Endothelial cell of umbilical vein (primary cell): ENCODE measurements at regions not wholly inside any gene's neighbourhood (a gene's known extent, or its start where the extent isn't known, plus 50 kb on each side); places are given as distances from the start of the nearest gene placed in this dataset.

Source experiments
- BruUV-seq: library from RNA; stranded (reverse); fragments of 400-500 nt; replicated peaks from 2 replicates; lab custom pipeline; 2021; lab: Mats Ljungman, UMichigan
- CTCF ChIA-PET: fragments of 300-600, 350-600 bp; sonication (Branson Sonifier 250); formaldehyde crosslinking; loops from one replicate; lab custom pipeline; 2021; ENCODE audit warnings: antibody characterized with exemption, inconsistent platforms; lab: Charles Lee
- POLR2A ChIA-PET: fragments of 300-600, 350-600 bp; sonication (Branson Sonifier 250); formaldehyde crosslinking; loops from one replicate; lab custom pipeline; 2021; ENCODE audit warnings: antibody characterized with exemption, inconsistent platforms; lab: Charles Lee
- DNase-seq: peaks from one replicate; pipeline ENCODE4 v3.0.0-alpha.2; 2011; ENCODE audit warnings: low read depth, low spot score
- FAIRE-seq: peaks from 2 replicates; lab custom pipeline; 2011; peaks lifted over from hg19 to GRCh38; lab: Jason Lieb, UNC
- H2AFZ ChIP-seq: 2 replicates; pipeline ENCODE4 v1.6.0; 2012; ENCODE audit warnings: low read depth, low read length, control low read depth, inconsistent platforms
- H3K27ac ChIP-seq: 2 replicates; pipeline ENCODE4 v1.5.1; 2011; ENCODE audit warnings: low read depth, mild to moderate bottlenecking, control low read depth, low read length, moderate library complexity; ENCODE audit not compliant: insufficient read depth
- H3K27me3 ChIP-seq, 2 experiments: 2 replicates each; pipeline versions ENCODE4 v1.6.0 to v1.6.1; 2011; ENCODE audit warnings: low read length in 2 of 2, mixed read lengths in 1 of 2; ENCODE audit not compliant: control insufficient read depth in 2 of 2, insufficient read depth in 2 of 2
- H3K36me3 ChIP-seq, 2 experiments: 2 replicates in 1 of 2; 3 replicates in 1 of 2; pipeline ENCODE4 v1.5.1; 2011; ENCODE audit warnings: low read length in 2 of 2, mild to moderate bottlenecking in 1 of 2, moderate library complexity in 1 of 2; ENCODE audit not compliant: control insufficient read depth in 2 of 2, insufficient read depth in 2 of 2; ENCODE audit errors: extremely low read depth in 1 of 2
- H3K4me1 ChIP-seq: 3 replicates; pipeline ENCODE4 v1.5.1; 2011; ENCODE audit warnings: mild to moderate bottlenecking, low read length; ENCODE audit not compliant: control insufficient read depth, insufficient read depth; ENCODE audit errors: extremely low read depth
- H3K4me2 ChIP-seq: 2 replicates; pipeline ENCODE4 v1.6.1; 2011; ENCODE audit warnings: low read length, control low read depth, mixed read lengths; ENCODE audit not compliant: insufficient read depth
- H3K4me3 ChIP-seq, 3 experiments: fragments of 200-600 bp in 1 of 3; sonication (generic), shearing (Covaris generic) in 1 of 3; replicated peaks in 1 of 3; 2 replicates each; pipeline ENCODE4 v1.5.1; 2011 to 2016; ENCODE audit warnings: control low read depth in 3 of 3, low read length in 3 of 3, mild to moderate bottlenecking in 2 of 3, inconsistent platforms in 1 of 3, low read depth in 1 of 3, moderate library complexity in 1 of 3; ENCODE audit not compliant: insufficient read depth in 1 of 3
- H3K79me2 ChIP-seq: 2 replicates; pipeline ENCODE4 v1.6.0; 2012; ENCODE audit warnings: low read length, inconsistent platforms; ENCODE audit not compliant: control insufficient read depth, insufficient read depth
- H3K9ac ChIP-seq: replicated peaks from 2 replicates; pipeline ENCODE3; 2011; ENCODE audit warnings: low read length, control low read depth; ENCODE audit not compliant: insufficient read depth; ENCODE audit errors: extremely low read depth
- H3K9me1 ChIP-seq: replicated peaks from 3 replicates; pipeline ENCODE4 v1.6.0; 2011; ENCODE audit warnings: mild to moderate bottlenecking, low read length; ENCODE audit not compliant: control insufficient read depth, insufficient read depth; ENCODE audit errors: extremely low read depth
- H3K9me3 ChIP-seq: replicated peaks from 2 replicates; pipeline ENCODE4 v1.5.1; 2012; ENCODE audit warnings: low read length, inconsistent platforms; ENCODE audit not compliant: control insufficient read depth, insufficient read depth
- H4K20me1 ChIP-seq: replicated peaks from 2 replicates; pipeline ENCODE3; 2011; ENCODE audit warnings: mild to moderate bottlenecking, low read length; ENCODE audit not compliant: control insufficient read depth, insufficient read depth; ENCODE audit errors: extremely low read depth
- EZH2 ChIP-seq: IDR thresholded peaks from 2 replicates; pipeline ENCODE4 v1.6.1; 2012; ENCODE audit warnings: borderline replicate concordance, low read depth, mild to moderate bottlenecking, moderate library complexity, low read length, inconsistent platforms; ENCODE audit not compliant: severe bottlenecking
- FOS ChIP-seq: IDR thresholded peaks from 2 replicates; pipeline ENCODE4 v1.6.1; 2011; ENCODE audit warnings: mild to moderate bottlenecking, low read length, moderate library complexity, borderline replicate concordance; ENCODE audit not compliant: insufficient read depth
- GATA2 ChIP-seq: IDR thresholded peaks from 2 replicates; pipeline ENCODE4 v1.7.0; 2011; ENCODE audit warnings: low read depth, mild to moderate bottlenecking, moderate library complexity, mixed read lengths, low read length; ENCODE audit not compliant: insufficient read length, insufficient read depth
- JUN ChIP-seq: IDR thresholded peaks from 2 replicates; pipeline ENCODE4 v1.6.1; 2011; ENCODE audit warnings: borderline replicate concordance, low read depth; ENCODE audit not compliant: insufficient read length, insufficient read depth
- MAX ChIP-seq: IDR thresholded peaks from 2 replicates; pipeline ENCODE4 v1.6.1; 2011; ENCODE audit not compliant: insufficient read depth, insufficient read length
- MYC ChIP-seq: IDR thresholded peaks from one replicate; pipeline ENCODE4 v1.6.1; 2011; ENCODE audit warnings: mild to moderate bottlenecking, low read depth, low read length
- POLR2AphosphoS5 ChIP-seq: IDR thresholded peaks from 2 replicates; pipeline ENCODE4 v1.6.1; 2012; ENCODE audit warnings: low read depth, mild to moderate bottlenecking, control low read depth, low read length, moderate library complexity; ENCODE audit not compliant: insufficient read depth
- dilution Hi-C: fragments of 300-500 bp; cut with MboI; formaldehyde crosslinking; loops from one replicate; pipeline ENCODE4 v1.15.0; 2019; ENCODE audit warnings: low sequenced_read_pairs; ENCODE audit not compliant: extremely low pct_ligation_motif_present
- intact Hi-C: fragments of 100-400 bp; cut with micrococcal nuclease; formaldehyde crosslinking; loops from one replicate; pipeline ENCODE4 v1.10.0; 2022

DNA sequence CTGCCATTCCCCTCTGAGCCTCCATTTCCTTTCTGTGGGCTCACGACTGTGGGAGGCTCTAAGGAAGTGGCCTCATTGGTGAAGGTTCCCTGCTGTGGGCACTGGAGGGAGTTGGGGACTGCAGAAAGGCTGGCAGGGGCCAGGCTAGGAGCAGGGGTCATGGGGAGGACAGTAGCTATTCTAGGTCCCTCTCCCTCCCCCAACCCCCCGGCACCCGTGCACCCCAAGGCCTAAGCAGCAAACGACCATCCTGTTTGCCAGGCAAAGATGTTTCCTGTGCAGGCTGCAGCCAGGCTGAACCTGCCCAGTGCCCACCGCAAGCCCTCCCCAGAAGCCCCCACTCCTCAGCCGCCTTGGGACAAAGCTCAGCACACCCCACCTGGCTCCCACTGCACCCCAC, 189.4 kb downstream of the MN1 start:
- no TSS peak for BruUV-seq
- POLR2A ChIA-PET, result no interaction called here
- Histone ChIP-seq H2AFZ (no peak overlapping the region), H3K9ac (no peak overlapping the region), H3K4me1 (no peaks in the 10 kb centered on the region), H3K4me2 (no peak overlapping the region), H3K27ac (no peak overlapping the region), H3K27me3 (peaks cover 22 to 25% of the 10 kb centered on the region in 2 experiments), H3K36me3 (no peaks in the 10 kb centered on the region), H4K20me1 (no peaks in the 10 kb centered on the region), H3K79me2 (no peaks in the 10 kb centered on the region), H3K9me1 (no peaks in the 10 kb centered on the region), H3K4me3 (no peak overlapping the region), H3K9me3 (no peaks in the 10 kb centered on the region)
- intact Hi-C loops, result no loop called here
- CTCF ChIA-PET, result no interaction called here
- DNase-seq (no peak), FAIRE-seq (no peak)
- no peak for TF ChIP-seq JUN
- TF ChIP-seq EZH2, result no peak
- no peak for TF ChIP-seq POLR2AphosphoS5
- no peak for TF ChIP-seq FOS
- no peak for TF ChIP-seq MYC
- TF ChIP-seq GATA2, result no peak
- dilution Hi-C loops, result no loop called here

DNA sequence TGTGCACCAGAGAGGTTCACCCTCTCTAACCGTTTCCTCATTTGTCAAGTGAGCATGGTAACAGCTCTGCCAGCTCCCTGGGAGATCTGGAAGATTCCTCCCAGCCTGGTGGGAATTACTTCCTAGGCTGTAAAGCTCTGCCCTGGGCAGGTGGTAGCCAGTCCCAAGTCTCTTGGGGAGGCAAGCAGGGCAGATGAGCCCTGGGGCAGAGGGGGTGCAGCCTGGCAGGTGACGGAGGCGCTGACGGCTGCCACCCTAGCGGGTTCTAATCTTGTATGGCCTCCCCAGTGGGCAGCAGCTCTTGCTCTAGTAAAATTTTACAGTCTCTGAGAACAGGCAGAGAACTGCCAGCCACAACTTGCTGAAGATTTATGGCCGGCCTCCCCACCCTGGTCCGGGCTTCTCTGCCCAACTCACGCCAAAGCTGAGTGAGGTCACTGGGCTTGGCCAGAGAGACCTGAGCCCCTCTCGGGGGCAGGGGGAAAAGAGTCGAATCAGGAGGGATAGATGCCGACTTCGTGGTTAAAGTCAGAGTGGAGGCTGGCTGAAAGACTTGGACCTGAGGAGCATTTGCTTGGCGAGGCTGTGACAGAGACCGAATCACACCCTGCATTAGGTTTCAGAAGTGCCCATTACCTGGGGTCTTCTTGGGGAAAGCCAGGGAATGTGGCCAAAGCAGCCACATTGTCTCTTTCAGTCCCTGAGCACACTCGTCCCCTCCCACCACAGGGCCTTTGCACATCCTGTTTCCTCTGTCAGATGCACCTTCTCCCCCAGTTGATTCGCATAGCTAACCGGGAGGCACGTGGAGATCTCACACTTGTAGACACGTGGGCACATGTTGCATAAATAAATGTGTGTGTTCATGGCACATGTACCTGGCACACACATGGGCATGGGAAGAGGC, 188.2 kb downstream of the MN1 start:
- Histone ChIP-seq H3K27me3 (peaks cover 24 to 25% of the 10 kb centered on the region in 2 experiments), H3K9me3 (no peaks in the 10 kb centered on the region), H3K9ac (no peak overlapping the region), H3K4me3 (no peak overlapping the region), H2AFZ (no peak overlapping the region), H3K4me1 (no peaks in the 10 kb centered on the region), H4K20me1 (no peaks in the 10 kb centered on the region), H3K36me3 (no peaks in the 10 kb centered on the region), H3K79me2 (no peaks in the 10 kb centered on the region), H3K4me2 (no peak overlapping the region), H3K9me1 (no peaks in the 10 kb centered on the region), H3K27ac (no peak overlapping the region)
- POLR2A ChIA-PET, result no interaction called here
- dilution Hi-C loops, result no loop called here
- peak; percentile 29 for TF ChIP-seq MAX
- TF ChIP-seq JUN, result no peak
- no peak for TF ChIP-seq FOS
- no peak for TF ChIP-seq EZH2
- intact Hi-C loops, result no loop called here
- CTCF ChIA-PET, result no interaction called here
- FAIRE-seq (no peak), DNase-seq (no peak)
- no TSS peak for BruUV-seq
